Esophagus squamous epithelium (tissue), 4 donors: ENCODE measurements at regions not wholly inside any gene's neighbourhood (a gene's known extent, or its start where the extent isn't known, plus 50 kb on each side); places are given as distances from the start of the nearest gene placed in this dataset.

Source experiments
- POLR2A ChIP-seq, 4 donors: fragments of 450-650 bp; IDR thresholded peaks; one replicate each; pipeline ENCODE4 v1.6.1; 2017; ENCODE audit warnings: antibody characterized with exemption in 4 of 4, mild to moderate bottlenecking in 4 of 4, moderate library complexity in 3 of 4
- TF ChIP-seq, protein P1 (sequence below), 6 experiments: fragments of 450-650 bp in 4 of 6; fragments of 200-600 bp in 2 of 6; sonication (generic) in 2 of 6; IDR thresholded peaks; one replicate each; pipeline ENCODE4 v1.5.1; 2016 to 2019; ENCODE audit warnings: antibody characterized with exemption in 6 of 6, mild to moderate bottlenecking in 4 of 6, moderate library complexity in 4 of 6

DNA sequence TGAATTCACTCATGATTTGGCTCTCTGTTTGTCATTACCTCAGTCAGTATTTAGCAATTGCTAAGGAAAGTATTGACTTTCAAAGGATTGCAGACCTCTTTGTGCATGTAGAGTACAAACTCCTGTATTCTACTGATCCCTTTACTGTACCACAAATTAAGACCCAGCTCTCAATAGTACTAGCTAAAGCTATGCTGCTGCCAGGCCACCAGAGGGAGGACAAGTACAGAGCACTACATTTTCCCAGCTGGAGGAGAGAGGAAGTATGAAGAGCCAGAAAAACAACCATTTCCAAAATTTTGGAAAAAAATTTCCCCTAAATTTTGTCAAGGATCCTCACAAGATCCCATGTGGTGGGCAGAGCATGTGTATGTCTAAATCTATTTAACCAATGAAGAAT lies 175.0 kb upstream of the MTMR8 start:
- TF ChIP-seq, protein P1, sequence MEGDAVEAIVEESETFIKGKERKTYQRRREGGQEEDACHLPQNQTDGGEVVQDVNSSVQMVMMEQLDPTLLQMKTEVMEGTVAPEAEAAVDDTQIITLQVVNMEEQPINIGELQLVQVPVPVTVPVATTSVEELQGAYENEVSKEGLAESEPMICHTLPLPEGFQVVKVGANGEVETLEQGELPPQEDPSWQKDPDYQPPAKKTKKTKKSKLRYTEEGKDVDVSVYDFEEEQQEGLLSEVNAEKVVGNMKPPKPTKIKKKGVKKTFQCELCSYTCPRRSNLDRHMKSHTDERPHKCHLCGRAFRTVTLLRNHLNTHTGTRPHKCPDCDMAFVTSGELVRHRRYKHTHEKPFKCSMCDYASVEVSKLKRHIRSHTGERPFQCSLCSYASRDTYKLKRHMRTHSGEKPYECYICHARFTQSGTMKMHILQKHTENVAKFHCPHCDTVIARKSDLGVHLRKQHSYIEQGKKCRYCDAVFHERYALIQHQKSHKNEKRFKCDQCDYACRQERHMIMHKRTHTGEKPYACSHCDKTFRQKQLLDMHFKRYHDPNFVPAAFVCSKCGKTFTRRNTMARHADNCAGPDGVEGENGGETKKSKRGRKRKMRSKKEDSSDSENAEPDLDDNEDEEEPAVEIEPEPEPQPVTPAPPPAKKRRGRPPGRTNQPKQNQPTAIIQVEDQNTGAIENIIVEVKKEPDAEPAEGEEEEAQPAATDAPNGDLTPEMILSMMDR (IDR thresholded peaks at IDR 0.05): peak in 1 of 6 experiments; percentile 25
- no peak for TF ChIP-seq POLR2A (IDR thresholded peaks at IDR 0.05)
